ENCODE measurements at regions not wholly inside any gene's neighbourhood (a gene's known extent, or its start where the extent isn't known, plus 50 kb on each side); places are given as distances from the start of the nearest gene placed in this dataset.

DNA sequence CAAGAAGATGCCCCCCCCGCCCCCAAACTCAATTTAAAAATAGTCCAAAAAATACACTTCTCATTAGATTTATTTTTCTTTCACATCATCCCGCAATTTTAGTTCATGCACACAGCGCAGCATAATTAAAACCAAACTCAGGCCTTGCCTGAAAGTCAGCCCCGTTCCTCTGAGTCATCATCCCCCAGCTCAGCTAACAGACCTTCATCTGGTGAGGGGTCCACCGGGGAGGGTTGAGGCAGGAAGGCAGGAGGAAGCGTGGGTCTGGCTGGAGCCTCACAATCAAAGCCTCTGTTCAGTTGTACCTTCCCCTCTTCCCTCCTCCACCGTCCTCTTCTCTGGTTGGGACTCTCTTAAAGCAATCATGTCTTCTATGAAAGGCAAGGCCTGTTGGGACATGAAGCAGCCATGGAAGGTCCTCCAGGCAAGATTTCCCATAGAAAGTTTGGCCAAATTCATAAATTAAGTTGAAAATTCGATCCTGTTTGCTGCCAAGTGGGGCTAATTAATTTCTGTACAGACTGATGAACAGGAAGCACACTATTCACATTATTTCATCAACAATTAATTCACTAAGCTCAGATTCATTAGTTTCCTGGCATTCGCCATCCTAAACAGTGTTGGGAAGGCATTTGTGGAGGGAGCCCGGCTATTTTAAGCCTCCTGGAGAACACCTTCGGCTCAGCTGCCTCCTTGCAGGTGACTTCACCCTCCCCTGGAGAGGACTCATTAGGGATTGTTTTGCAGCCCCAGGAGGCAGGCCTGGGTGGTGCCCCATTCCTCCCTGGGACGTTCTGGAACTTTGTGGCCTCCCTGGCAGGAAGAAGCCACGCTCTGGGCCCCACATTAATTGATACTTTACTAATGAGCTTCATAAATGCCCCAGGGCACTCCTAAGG is 72.3 kb upstream of the BNC1 start:
- DNase-seq: no peak
- Histone ChIP-seq H3K9me3 (no peaks in the 10 kb centered on the region), H3K27ac (no peak overlapping the region), H3K36me3 (no peaks in the 10 kb centered on the region), H3K4me3 (replicated peaks in 1 of 3) (no peak overlapping the region), H3K27me3 (no peaks in the 10 kb centered on the region), H3K4me1 (no peaks in the 10 kb centered on the region)
- TF ChIP-seq, protein P1, sequence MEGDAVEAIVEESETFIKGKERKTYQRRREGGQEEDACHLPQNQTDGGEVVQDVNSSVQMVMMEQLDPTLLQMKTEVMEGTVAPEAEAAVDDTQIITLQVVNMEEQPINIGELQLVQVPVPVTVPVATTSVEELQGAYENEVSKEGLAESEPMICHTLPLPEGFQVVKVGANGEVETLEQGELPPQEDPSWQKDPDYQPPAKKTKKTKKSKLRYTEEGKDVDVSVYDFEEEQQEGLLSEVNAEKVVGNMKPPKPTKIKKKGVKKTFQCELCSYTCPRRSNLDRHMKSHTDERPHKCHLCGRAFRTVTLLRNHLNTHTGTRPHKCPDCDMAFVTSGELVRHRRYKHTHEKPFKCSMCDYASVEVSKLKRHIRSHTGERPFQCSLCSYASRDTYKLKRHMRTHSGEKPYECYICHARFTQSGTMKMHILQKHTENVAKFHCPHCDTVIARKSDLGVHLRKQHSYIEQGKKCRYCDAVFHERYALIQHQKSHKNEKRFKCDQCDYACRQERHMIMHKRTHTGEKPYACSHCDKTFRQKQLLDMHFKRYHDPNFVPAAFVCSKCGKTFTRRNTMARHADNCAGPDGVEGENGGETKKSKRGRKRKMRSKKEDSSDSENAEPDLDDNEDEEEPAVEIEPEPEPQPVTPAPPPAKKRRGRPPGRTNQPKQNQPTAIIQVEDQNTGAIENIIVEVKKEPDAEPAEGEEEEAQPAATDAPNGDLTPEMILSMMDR (IDR thresholded peaks at IDR 0.05): no peak
- TF ChIP-seq POLR2A (IDR thresholded peaks at IDR 0.05): no peak
- WGBS, 2 donors: 61 to 67% methylated on average over 13 of the region's 13 CpGs
- intact Hi-C loops (cut with DNase I): no loop called here

DNA sequence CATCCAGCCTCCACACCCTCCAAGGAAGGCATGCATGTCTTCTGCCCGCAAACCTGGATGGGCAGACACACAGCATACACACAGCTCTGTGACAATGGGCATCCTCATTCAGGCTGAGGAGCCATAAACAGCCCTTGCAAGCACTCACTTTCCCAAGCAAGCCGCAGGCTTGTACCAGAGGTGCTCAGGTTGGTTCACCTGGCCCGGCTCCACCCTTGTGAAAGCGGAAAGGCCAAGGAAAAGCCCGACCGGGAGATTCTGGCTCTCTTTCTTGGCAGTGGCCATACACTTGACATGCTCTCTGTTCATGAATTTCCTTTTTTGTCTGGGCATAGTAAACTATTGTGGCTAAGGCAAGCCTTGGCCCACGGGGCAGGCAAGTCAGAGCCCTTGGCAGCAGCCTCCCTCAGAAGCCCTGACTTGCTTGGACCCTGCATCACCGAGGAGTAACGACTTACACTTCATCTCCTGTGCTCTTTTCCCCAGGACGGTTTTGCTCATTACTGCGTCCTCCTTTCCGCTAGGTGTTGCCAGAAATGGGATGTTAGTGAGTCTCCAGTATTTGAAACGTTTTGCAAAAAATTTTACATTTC is 74.6 kb upstream of the BNC1 start:
- Histone ChIP-seq H3K9me3 (no peaks in the 10 kb centered on the region), H3K4me3 (replicated peaks in 1 of 3) (no peak overlapping the region), H3K27ac (no peak overlapping the region), H3K4me1 (no peaks in the 10 kb centered on the region), H3K36me3 (no peaks in the 10 kb centered on the region), H3K27me3 (peaks cover 2% of the 10 kb centered on the region)
- intact Hi-C loops (cut with DNase I): no loop called here
- no peak for TF ChIP-seq POLR2A (IDR thresholded peaks at IDR 0.05)
- TF ChIP-seq, protein P1 (IDR thresholded peaks at IDR 0.05): no peak
- DNase-seq: no peak
- WGBS, 2 donors: 69 to 81% methylated on average over 13 of the region's 13 CpGs

DNA sequence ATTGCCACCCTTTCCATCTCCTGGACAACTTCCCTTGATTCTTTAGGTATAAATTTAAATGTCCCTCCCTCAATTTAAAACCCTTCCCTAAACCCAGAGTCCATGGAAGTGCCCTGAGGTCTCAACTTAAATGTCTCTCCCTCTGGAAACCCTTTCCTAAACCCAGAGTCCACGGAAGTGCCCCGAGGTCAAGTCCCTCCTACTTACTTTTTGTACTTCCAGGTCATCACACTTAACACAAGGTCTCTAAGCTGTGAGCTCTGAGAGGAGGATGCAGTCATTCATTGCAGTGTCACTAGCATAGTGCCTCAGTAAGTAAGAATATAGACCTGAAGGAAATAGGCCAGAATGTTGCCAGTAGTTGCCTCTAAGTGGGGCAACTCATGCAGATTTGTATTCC is 78.2 kb upstream of the BNC1 start:
- Histone ChIP-seq H3K4me1 (peaks cover 0 to 4% of the 10 kb centered on the region in 2 donors), H3K27me3 (peaks cover 9% of the 10 kb centered on the region), H3K27ac (no peak overlapping the region), H3K4me3 (replicated peaks in 1 of 3) (no peak overlapping the region), H3K36me3 (no peaks in the 10 kb centered on the region), H3K9me3 (no peaks in the 10 kb centered on the region)
- intact Hi-C loops (cut with DNase I): no loop called here
- no peak for DNase-seq
- 78 to 83% methylated on average over 2 of the region's 2 CpGs for WGBS, 2 donors
- no peak for TF ChIP-seq POLR2A (IDR thresholded peaks at IDR 0.05)
- TF ChIP-seq, protein P1 (IDR thresholded peaks at IDR 0.05): no peak

GRCh38 chr15:83364501-83364900 is 80.0 kb upstream of the BNC1 start:
- Histone ChIP-seq H3K27me3 (peaks cover 9% of the 10 kb centered on the region), H3K4me3 (replicated peaks in 1 of 3) (no peak overlapping the region), H3K36me3 (no peaks in the 10 kb centered on the region), H3K9me3 (no peaks in the 10 kb centered on the region), H3K27ac (no peak overlapping the region), H3K4me1 (peaks cover 0 to 4% of the 10 kb centered on the region in 2 donors)
- intact Hi-C loops (cut with DNase I): no loop called here
- DNase-seq: no peak
- no peak for TF ChIP-seq POLR2A (IDR thresholded peaks at IDR 0.05)
- TF ChIP-seq, protein P1 (IDR thresholded peaks at IDR 0.05): no peak
- WGBS, 2 donors: 82 to 84% methylated on average over 4 of the region's 4 CpGs

DNA sequence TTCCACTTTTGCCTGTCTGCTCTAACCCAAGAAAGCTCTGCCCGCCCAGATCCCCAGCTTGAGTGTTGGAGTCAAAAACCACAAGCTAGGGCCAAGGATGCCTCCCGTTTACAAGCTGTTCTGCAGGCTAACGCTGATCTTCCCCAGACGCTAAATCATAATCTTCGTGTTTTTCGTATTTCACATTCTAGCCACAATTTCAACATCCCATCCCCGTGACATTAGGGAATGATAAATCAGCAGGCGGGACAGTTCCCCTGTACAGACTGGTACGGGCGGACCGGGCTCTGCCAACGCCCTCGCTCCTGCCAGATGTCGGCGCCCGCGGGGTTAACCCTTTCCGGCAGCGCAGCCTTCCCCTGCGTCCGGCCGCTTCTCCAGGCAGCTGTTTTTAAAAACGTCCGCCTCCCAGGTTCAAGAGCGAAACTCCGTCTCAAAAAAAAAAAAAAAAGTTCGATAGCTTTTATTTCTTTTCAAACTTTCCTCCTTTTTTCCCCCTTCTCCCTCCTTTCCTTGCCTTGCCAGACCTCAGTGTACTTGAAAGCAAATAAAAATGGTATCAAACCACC is 81.0 kb upstream of the BNC1 start:
- TF ChIP-seq, protein P1 (IDR thresholded peaks at IDR 0.05): no peak
- TF ChIP-seq POLR2A (IDR thresholded peaks at IDR 0.05): no peak
- peak overlapping the region in 1 of 3 donors; percentile 3 for H3K4me3 ChIP-seq (replicated peaks in 1 of 3)
- no peaks in the 10 kb centered on the region for H3K36me3 ChIP-seq
- intact Hi-C loops (cut with DNase I): no loop called here
- H3K9me3 ChIP-seq: no peaks in the 10 kb centered on the region
- H3K27ac ChIP-seq: no peak overlapping the region
- peaks cover 0 to 4% of the 10 kb centered on the region in 2 donors for H3K4me1 ChIP-seq
- H3K27me3 ChIP-seq: peaks cover 9% of the 10 kb centered on the region
- 1 to 2% methylated on average over 27 of the region's 27 CpGs for WGBS, 2 donors
- peak in 1 of 2 donors; percentile 12 for DNase-seq
